Peyer's patch (tissue), 4 donors: ENCODE measurements at regions not wholly inside any gene's neighbourhood (a gene's known extent, or its start where the extent isn't known, plus 50 kb on each side); places are given as distances from the start of the nearest gene placed in this dataset.

Experiments used
- POLR2A ChIP-seq, 2 donors: fragments of 450-650 bp; IDR thresholded peaks; one replicate each; pipeline ENCODE4 v1.5.1; 2017; ENCODE audit warnings: antibody characterized with exemption in 2 of 2, mild to moderate bottlenecking in 2 of 2, moderate library complexity in 2 of 2
- TF ChIP-seq, protein P1 (sequence below), 6 experiments: fragments of 450-650 bp in 4 of 6; fragments of 200-600 bp in 2 of 6; sonication (generic) in 1 of 6; IDR thresholded peaks; one replicate each; pipeline ENCODE4 v1.5.1; 2017 to 2019; ENCODE audit warnings: antibody characterized with exemption in 6 of 6, mild to moderate bottlenecking in 3 of 6, moderate library complexity in 1 of 6

DNA sequence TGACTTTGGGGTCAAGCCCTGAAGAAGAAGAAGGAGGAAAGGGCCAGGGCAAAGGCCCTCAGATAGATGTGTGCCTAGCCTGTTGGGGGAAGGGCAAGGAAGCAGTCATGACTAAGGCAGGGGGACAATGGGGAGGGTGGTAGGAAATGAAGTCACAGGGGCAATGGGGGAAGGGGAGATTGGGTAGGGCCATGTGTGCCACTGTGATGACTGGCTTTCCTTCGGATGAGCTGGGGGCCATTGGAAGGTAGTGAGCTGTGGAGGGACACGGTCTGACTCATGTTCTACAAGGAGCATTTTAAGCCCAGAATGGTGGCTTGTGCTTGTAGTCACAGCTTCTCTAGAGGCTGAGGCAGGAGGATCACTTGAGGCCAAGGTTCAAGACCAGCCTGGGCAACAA, 642.0 kb downstream of the MID1IP1 start:
- TF ChIP-seq, protein P1, sequence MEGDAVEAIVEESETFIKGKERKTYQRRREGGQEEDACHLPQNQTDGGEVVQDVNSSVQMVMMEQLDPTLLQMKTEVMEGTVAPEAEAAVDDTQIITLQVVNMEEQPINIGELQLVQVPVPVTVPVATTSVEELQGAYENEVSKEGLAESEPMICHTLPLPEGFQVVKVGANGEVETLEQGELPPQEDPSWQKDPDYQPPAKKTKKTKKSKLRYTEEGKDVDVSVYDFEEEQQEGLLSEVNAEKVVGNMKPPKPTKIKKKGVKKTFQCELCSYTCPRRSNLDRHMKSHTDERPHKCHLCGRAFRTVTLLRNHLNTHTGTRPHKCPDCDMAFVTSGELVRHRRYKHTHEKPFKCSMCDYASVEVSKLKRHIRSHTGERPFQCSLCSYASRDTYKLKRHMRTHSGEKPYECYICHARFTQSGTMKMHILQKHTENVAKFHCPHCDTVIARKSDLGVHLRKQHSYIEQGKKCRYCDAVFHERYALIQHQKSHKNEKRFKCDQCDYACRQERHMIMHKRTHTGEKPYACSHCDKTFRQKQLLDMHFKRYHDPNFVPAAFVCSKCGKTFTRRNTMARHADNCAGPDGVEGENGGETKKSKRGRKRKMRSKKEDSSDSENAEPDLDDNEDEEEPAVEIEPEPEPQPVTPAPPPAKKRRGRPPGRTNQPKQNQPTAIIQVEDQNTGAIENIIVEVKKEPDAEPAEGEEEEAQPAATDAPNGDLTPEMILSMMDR (IDR thresholded peaks at IDR 0.05): no peak
- no peak for TF ChIP-seq POLR2A (IDR thresholded peaks at IDR 0.05)
